CD4-positive, alpha-beta T cell (primary cell): ENCODE measurements at regions not wholly inside any gene's neighbourhood (a gene's known extent, or its start where the extent isn't known, plus 50 kb on each side); places are given as distances from the start of the nearest gene placed in this dataset.

Experiments used
- ATAC-seq: fragments of 200-7000 bp; cut with Tn5 transposase; one replicate; pipeline ENCODE4 v1.10.0; 2022; ENCODE audit warnings: mild to moderate bottlenecking; ENCODE audit not compliant: poor library complexity
- CTCF ChIA-PET: fragments of 350-600 bp; sonication (Branson Sonifier 250); formaldehyde crosslinking; loops from one replicate; lab custom pipeline; 2021; ENCODE audit warnings: antibody characterized with exemption, inconsistent platforms; lab: Charles Lee
- POLR2A ChIA-PET: fragments of 350-600 bp; sonication (Branson Sonifier 250); formaldehyde crosslinking; loops from one replicate; lab custom pipeline; 2021; ENCODE audit warnings: antibody characterized with exemption, inconsistent platforms; lab: Charles Lee
- DNase-seq, 14 experiments: peaks; one replicate each; pipeline ENCODE4 v3.0.0-alpha.2; 2013 to 2020; ENCODE audit warnings: mixed read lengths in 2 of 14
- H3K27ac ChIP-seq, 2 donors: one replicate each; pipeline versions ENCODE4 v1.5.1 to v1.7.0; 2013; ENCODE audit warnings: low read length in 2 of 2, low read depth in 1 of 2, mild to moderate bottlenecking in 1 of 2
- H3K27me3 ChIP-seq, 2 experiments: 1 replicate in 1 of 2; 2 replicates in 1 of 2; pipeline versions ENCODE4 v1.6.1 to v1.7.0; 2013; ENCODE audit warnings: low read length in 2 of 2, control low read depth in 1 of 2, mild to moderate bottlenecking in 1 of 2, moderate library complexity in 1 of 2; ENCODE audit not compliant: insufficient read depth in 2 of 2, control insufficient read depth in 1 of 2
- H3K36me3 ChIP-seq: one replicate; pipeline ENCODE4 v1.6.1; 2013; ENCODE audit warnings: low read length, control low read depth; ENCODE audit not compliant: insufficient read depth
- H3K4me1 ChIP-seq: one replicate; pipeline ENCODE4 v1.6.1; 2013; ENCODE audit warnings: low read length, control low read depth; ENCODE audit not compliant: insufficient read depth
- H3K4me3 ChIP-seq: one replicate; pipeline ENCODE4 v1.5.1; 2013; ENCODE audit warnings: mild to moderate bottlenecking, low read length, moderate library complexity
- H3K9me3 ChIP-seq, 2 experiments: 1 replicate in 1 of 2; 2 replicates in 1 of 2; pipeline versions ENCODE4 v1.6.1 to v1.7.0; 2013; ENCODE audit warnings: low read length in 2 of 2, mild to moderate bottlenecking in 2 of 2, control low read depth in 1 of 2, moderate library complexity in 1 of 2; ENCODE audit not compliant: control insufficient read depth in 1 of 2, insufficient read depth in 1 of 2
- H3K27ac Mint-ChIP-seq: one replicate; pipeline ENCODE4 v1.8.0; 2020; ENCODE audit warnings: mixed read lengths
- H3K27me3 Mint-ChIP-seq: one replicate; pipeline ENCODE4 v1.8.0; 2021; ENCODE audit warnings: mixed read lengths
- H3K36me3 Mint-ChIP-seq: one replicate; pipeline ENCODE4 v1.8.0; 2021; ENCODE audit warnings: low read depth, mixed read lengths
- H3K4me1 Mint-ChIP-seq: one replicate; pipeline ENCODE4 v1.8.0; 2021; ENCODE audit warnings: low read depth, mixed read lengths
- H3K4me3 Mint-ChIP-seq: one replicate; pipeline ENCODE4 v1.8.0; 2020; ENCODE audit warnings: mild to moderate bottlenecking, mixed read lengths
- H3K9me3 Mint-ChIP-seq: one replicate; pipeline ENCODE4 v1.8.0; 2020; ENCODE audit warnings: mixed read lengths
- CTCF ChIP-seq: fragments of 200-600 bp; IDR thresholded peaks from one replicate; pipeline ENCODE4 v1.8.0; 2022; ENCODE audit warnings: antibody characterized with exemption, mild to moderate bottlenecking
- intact Hi-C, 2 experiments: fragments of 100-400 bp; cut with DNase I in 1 of 2; cut with micrococcal nuclease in 1 of 2; formaldehyde crosslinking; loops; one replicate each; pipeline versions ENCODE4 v1.15.1 to v1.9.0; 2023 to 2025; cut with DNase I, micrococcal nuclease

- H3K4me3 ChIP-seq = no peak overlapping the region
- ChIA-PET CTCF (no interaction called here), POLR2A (no interaction called here)
- H3K4me1 Mint-ChIP-seq = no peaks in the 10 kb centered on the region
- TF ChIP-seq CTCF = no peak
- H3K27ac ChIP-seq = no peak overlapping the region
- H3K27me3 Mint-ChIP-seq = peaks cover 3% of the 10 kb centered on the region
- H3K4me3 Mint-ChIP-seq = no peak overlapping the region
- no peaks in the 10 kb centered on the region for H3K36me3 Mint-ChIP-seq
- H3K36me3 ChIP-seq = no peaks in the 10 kb centered on the region
- H3K9me3 ChIP-seq = peaks cover 4 to 14% of the 10 kb centered on the region in 2 experiments
- no peak overlapping the region for H3K27ac Mint-ChIP-seq
- no peaks in the 10 kb centered on the region for H3K4me1 ChIP-seq
- intact Hi-C loops = no loop called here
- DNase-seq = no peak
- ATAC-seq = no peak
- peaks cover 0 to 3% of the 10 kb centered on the region in 2 experiments for H3K27me3 ChIP-seq
- peaks cover 13% of the 10 kb centered on the region for H3K9me3 Mint-ChIP-seq
Observed at GRCh38 chr21:41582298-41582840, 74.4 kb upstream of the TMPRSS2 start.

GRCh38 chr21:41581592-41582228 is 73.8 kb upstream of the TMPRSS2 start:
- Histone ChIP-seq H3K4me3 (no peak overlapping the region), H3K36me3 (no peaks in the 10 kb centered on the region), H3K27ac (no peak overlapping the region), H3K4me1 (no peaks in the 10 kb centered on the region), H3K9me3 (peaks cover 4 to 17% of the 10 kb centered on the region in 2 experiments), H3K27me3 (peaks cover 0 to 3% of the 10 kb centered on the region in 2 experiments)
- Mint-ChIP-seq H3K27me3 (peaks cover 3% of the 10 kb centered on the region), H3K4me1 (no peaks in the 10 kb centered on the region), H3K27ac (no peak overlapping the region), H3K9me3 (peaks cover 10% of the 10 kb centered on the region), H3K4me3 (no peak overlapping the region), H3K36me3 (no peaks in the 10 kb centered on the region)
- TF ChIP-seq CTCF = no peak
- ChIA-PET CTCF (no interaction called here), POLR2A (no interaction called here)
- ATAC-seq = no peak
- intact Hi-C loops = no loop called here
- no peak for DNase-seq

GRCh38 chr21:41580758-41581554 is 73.0 kb upstream of the TMPRSS2 start:
- POLR2A ChIA-PET = no interaction called here
- Histone ChIP-seq H3K27me3 (peaks cover 0 to 3% of the 10 kb centered on the region in 2 experiments), H3K4me3 (no peak overlapping the region), H3K9me3 (peaks cover 4 to 17% of the 10 kb centered on the region in 2 experiments), H3K27ac (no peak overlapping the region), H3K4me1 (no peaks in the 10 kb centered on the region), H3K36me3 (no peaks in the 10 kb centered on the region)
- ATAC-seq (no peak), DNase-seq (no peak)
- no peak for TF ChIP-seq CTCF
- Mint-ChIP-seq H3K9me3 (peaks cover 10% of the 10 kb centered on the region), H3K36me3 (no peaks in the 10 kb centered on the region), H3K27ac (no peak overlapping the region), H3K4me1 (no peaks in the 10 kb centered on the region), H3K27me3 (peaks cover 3% of the 10 kb centered on the region), H3K4me3 (no peak overlapping the region)
- CTCF ChIA-PET = no interaction called here
- intact Hi-C loops = no loop called here
